VCaP (cell line): ENCODE measurements at regions not wholly inside any gene's neighbourhood (a gene's known extent, or its start where the extent isn't known, plus 50 kb on each side); places are given as distances from the start of the nearest gene placed in this dataset.

ENCODE experiments used
- H3K27ac ChIP-seq: fragments of 450-650 bp; 2 replicates; pipeline ENCODE4 v1.5.1; 2017
- TF ChIP-seq, protein P1 (sequence below): fragments of 450-650 bp; conservative IDR thresholded peaks from 2 replicates; pipeline ENCODE4 v1.5.1; 2017; ENCODE audit warnings: mild to moderate bottlenecking, moderate library complexity

- H3K27ac ChIP-seq = no peak overlapping the region
- TF ChIP-seq, protein P1, sequence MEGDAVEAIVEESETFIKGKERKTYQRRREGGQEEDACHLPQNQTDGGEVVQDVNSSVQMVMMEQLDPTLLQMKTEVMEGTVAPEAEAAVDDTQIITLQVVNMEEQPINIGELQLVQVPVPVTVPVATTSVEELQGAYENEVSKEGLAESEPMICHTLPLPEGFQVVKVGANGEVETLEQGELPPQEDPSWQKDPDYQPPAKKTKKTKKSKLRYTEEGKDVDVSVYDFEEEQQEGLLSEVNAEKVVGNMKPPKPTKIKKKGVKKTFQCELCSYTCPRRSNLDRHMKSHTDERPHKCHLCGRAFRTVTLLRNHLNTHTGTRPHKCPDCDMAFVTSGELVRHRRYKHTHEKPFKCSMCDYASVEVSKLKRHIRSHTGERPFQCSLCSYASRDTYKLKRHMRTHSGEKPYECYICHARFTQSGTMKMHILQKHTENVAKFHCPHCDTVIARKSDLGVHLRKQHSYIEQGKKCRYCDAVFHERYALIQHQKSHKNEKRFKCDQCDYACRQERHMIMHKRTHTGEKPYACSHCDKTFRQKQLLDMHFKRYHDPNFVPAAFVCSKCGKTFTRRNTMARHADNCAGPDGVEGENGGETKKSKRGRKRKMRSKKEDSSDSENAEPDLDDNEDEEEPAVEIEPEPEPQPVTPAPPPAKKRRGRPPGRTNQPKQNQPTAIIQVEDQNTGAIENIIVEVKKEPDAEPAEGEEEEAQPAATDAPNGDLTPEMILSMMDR = no peak
These were observed 348.0 kb downstream of the PTPRU start for GRCh38 chr1:29584362-29584761.

GRCh38 chr1:29583727-29584126 is 347.4 kb downstream of the PTPRU start:
- no peak overlapping the region for H3K27ac ChIP-seq
- TF ChIP-seq, protein P1 = no peak

GRCh38 chr1:29581256-29581655 is 344.9 kb downstream of the PTPRU start:
- TF ChIP-seq, protein P1 = no peak
- H3K27ac ChIP-seq = no peak overlapping the region

- TF ChIP-seq, protein P1 = no peak
These were observed 343.6 kb downstream of the PTPRU start for GRCh38 chr1:29579821-29580425.

GRCh38 chr1:29577512-29577911 is 341.2 kb downstream of the PTPRU start:
- TF ChIP-seq, protein P1 = no peak
- no peak overlapping the region for H3K27ac ChIP-seq

More at GRCh38 chr1:29579821-29580425, 343.6 kb downstream of the PTPRU start:
- no peak overlapping the region for H3K27ac ChIP-seq

- H3K27ac ChIP-seq = no peak overlapping the region
- TF ChIP-seq, protein P1 = no peak
These were observed 340.2 kb downstream of the PTPRU start for GRCh38 chr1:29576510-29576909.

- TF ChIP-seq, protein P1 = no peak
- H3K27ac ChIP-seq = no peak overlapping the region
These were observed 339.5 kb downstream of the PTPRU start for GRCh38 chr1:29575826-29576225.
